Suprapubic skin (tissue), 4 donors: ENCODE measurements at regions not wholly inside any gene's neighbourhood (a gene's known extent, or its start where the extent isn't known, plus 50 kb on each side); places are given as distances from the start of the nearest gene placed in this dataset.

ENCODE experiments used
- EP300 ChIP-seq: sonication (generic); formaldehyde crosslinking; IDR thresholded peaks from one replicate; pipeline ENCODE4 v1.6.1; 2017; ENCODE audit warnings: antibody characterized with exemption
- POLR2A ChIP-seq, 2 donors: fragments of 450-650 bp; IDR thresholded peaks; one replicate each; pipeline ENCODE4 v1.6.1; 2017; ENCODE audit warnings: antibody characterized with exemption in 2 of 2, mild to moderate bottlenecking in 2 of 2, moderate library complexity in 2 of 2
- POLR2AphosphoS5 ChIP-seq, 3 donors: sonication (generic); formaldehyde crosslinking; IDR thresholded peaks; one replicate each; pipeline ENCODE4 v1.6.1; 2017; ENCODE audit warnings: antibody characterized with exemption in 3 of 3
- TF ChIP-seq, protein P1 (sequence below), 2 donors: fragments of 200-600 bp in 1 of 2; fragments of 450-650 bp in 1 of 2; sonication (generic) in 1 of 2; IDR thresholded peaks; one replicate each; pipeline ENCODE4 v1.5.1; 2016 to 2019; ENCODE audit warnings: antibody characterized with exemption in 2 of 2, mild to moderate bottlenecking in 1 of 2, moderate library complexity in 1 of 2

DNA sequence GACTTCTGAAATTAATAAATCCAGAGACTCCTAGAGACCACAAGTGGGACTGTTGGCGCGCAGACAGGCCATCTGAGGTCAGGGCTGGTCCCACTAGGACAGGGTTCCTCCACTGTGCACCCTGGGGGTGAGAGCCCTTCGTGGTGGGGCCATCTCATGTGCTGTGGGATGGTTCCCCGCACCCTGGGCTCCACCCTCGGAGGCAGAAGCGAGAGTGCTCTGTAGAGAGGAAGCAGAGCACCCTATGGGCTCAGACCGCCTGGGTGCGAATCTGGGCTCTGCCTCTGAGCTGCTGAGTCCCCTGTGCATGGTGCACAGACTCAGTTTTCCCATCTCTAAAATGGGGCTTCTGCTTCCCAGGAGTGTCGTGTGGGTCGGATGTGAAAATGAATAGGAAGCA lies 227.3 kb downstream of the NPHP4 start:
- TF ChIP-seq, protein P1, sequence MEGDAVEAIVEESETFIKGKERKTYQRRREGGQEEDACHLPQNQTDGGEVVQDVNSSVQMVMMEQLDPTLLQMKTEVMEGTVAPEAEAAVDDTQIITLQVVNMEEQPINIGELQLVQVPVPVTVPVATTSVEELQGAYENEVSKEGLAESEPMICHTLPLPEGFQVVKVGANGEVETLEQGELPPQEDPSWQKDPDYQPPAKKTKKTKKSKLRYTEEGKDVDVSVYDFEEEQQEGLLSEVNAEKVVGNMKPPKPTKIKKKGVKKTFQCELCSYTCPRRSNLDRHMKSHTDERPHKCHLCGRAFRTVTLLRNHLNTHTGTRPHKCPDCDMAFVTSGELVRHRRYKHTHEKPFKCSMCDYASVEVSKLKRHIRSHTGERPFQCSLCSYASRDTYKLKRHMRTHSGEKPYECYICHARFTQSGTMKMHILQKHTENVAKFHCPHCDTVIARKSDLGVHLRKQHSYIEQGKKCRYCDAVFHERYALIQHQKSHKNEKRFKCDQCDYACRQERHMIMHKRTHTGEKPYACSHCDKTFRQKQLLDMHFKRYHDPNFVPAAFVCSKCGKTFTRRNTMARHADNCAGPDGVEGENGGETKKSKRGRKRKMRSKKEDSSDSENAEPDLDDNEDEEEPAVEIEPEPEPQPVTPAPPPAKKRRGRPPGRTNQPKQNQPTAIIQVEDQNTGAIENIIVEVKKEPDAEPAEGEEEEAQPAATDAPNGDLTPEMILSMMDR (IDR thresholded peaks at IDR 0.05) = no peak
- TF ChIP-seq POLR2A (IDR thresholded peaks at IDR 0.05) (no peak), POLR2AphosphoS5 (IDR thresholded peaks at IDR 0.05) (no peak), EP300 (no peak)
